ENCODE measurements at regions not wholly inside any gene's neighbourhood (a gene's known extent, or its start where the extent isn't known, plus 50 kb on each side); places are given as distances from the start of the nearest gene placed in this dataset.

GRCh38 chr9:20002011-20002410 lies 213.2 kb upstream of the SLC24A2 start:
- TF ChIP-seq ZNF121 (CRISPR knock-in tag; IDR thresholded peaks at IDR 0.05) (no peak), ELF4 (CRISPR knock-in tag; IDR thresholded peaks at IDR 0.05; ENCODE audit: low read depth) (no peak)
- TF ChIP-seq, protein P1, sequence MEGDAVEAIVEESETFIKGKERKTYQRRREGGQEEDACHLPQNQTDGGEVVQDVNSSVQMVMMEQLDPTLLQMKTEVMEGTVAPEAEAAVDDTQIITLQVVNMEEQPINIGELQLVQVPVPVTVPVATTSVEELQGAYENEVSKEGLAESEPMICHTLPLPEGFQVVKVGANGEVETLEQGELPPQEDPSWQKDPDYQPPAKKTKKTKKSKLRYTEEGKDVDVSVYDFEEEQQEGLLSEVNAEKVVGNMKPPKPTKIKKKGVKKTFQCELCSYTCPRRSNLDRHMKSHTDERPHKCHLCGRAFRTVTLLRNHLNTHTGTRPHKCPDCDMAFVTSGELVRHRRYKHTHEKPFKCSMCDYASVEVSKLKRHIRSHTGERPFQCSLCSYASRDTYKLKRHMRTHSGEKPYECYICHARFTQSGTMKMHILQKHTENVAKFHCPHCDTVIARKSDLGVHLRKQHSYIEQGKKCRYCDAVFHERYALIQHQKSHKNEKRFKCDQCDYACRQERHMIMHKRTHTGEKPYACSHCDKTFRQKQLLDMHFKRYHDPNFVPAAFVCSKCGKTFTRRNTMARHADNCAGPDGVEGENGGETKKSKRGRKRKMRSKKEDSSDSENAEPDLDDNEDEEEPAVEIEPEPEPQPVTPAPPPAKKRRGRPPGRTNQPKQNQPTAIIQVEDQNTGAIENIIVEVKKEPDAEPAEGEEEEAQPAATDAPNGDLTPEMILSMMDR (IDR thresholded peaks at IDR 0.05): no peak
- TF ChIP-seq, protein P2, sequence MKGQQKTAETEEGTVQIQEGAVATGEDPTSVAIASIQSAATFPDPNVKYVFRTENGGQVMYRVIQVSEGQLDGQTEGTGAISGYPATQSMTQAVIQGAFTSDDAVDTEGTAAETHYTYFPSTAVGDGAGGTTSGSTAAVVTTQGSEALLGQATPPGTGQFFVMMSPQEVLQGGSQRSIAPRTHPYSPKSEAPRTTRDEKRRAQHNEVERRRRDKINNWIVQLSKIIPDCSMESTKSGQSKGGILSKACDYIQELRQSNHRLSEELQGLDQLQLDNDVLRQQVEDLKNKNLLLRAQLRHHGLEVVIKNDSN (CRISPR knock-in tag; IDR thresholded peaks at IDR 0.05): no peak
- TF ChIP-seq, protein P3, sequence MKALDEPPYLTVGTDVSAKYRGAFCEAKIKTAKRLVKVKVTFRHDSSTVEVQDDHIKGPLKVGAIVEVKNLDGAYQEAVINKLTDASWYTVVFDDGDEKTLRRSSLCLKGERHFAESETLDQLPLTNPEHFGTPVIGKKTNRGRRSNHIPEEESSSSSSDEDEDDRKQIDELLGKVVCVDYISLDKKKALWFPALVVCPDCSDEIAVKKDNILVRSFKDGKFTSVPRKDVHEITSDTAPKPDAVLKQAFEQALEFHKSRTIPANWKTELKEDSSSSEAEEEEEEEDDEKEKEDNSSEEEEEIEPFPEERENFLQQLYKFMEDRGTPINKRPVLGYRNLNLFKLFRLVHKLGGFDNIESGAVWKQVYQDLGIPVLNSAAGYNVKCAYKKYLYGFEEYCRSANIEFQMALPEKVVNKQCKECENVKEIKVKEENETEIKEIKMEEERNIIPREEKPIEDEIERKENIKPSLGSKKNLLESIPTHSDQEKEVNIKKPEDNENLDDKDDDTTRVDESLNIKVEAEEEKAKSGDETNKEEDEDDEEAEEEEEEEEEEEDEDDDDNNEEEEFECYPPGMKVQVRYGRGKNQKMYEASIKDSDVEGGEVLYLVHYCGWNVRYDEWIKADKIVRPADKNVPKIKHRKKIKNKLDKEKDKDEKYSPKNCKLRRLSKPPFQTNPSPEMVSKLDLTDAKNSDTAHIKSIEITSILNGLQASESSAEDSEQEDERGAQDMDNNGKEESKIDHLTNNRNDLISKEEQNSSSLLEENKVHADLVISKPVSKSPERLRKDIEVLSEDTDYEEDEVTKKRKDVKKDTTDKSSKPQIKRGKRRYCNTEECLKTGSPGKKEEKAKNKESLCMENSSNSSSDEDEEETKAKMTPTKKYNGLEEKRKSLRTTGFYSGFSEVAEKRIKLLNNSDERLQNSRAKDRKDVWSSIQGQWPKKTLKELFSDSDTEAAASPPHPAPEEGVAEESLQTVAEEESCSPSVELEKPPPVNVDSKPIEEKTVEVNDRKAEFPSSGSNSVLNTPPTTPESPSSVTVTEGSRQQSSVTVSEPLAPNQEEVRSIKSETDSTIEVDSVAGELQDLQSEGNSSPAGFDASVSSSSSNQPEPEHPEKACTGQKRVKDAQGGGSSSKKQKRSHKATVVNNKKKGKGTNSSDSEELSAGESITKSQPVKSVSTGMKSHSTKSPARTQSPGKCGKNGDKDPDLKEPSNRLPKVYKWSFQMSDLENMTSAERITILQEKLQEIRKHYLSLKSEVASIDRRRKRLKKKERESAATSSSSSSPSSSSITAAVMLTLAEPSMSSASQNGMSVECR (CRISPR knock-in tag; IDR thresholded peaks at IDR 0.05; ENCODE audit: borderline replicate concordance): no peak
